H1 (cell line): ENCODE measurements at regions not wholly inside any gene's neighbourhood (a gene's known extent, or its start where the extent isn't known, plus 50 kb on each side); places are given as distances from the start of the nearest gene placed in this dataset.
A peak's percentile ranks its signal among the peaks of the same experiment; 100 is the strongest.

Source experiments
- CTCF ChIA-PET: fragments of 300-600 bp; sonication (Branson Sonifier 250); formaldehyde crosslinking; loops from one replicate; lab custom pipeline; 2021; ENCODE audit not compliant: partially characterized antibody; lab: Charles Lee
- POLR2A ChIA-PET: fragments of 300-600 bp; sonication (Branson Sonifier 250); formaldehyde crosslinking; loops from one replicate; lab custom pipeline; 2021; ENCODE audit warnings: inconsistent platforms; ENCODE audit not compliant: partially characterized antibody; lab: Charles Lee
- DNase-seq, 2 experiments: peaks; one replicate each; pipeline versions ENCODE4 v3.0.0 to v3.0.0-alpha.2; 2010 to 2022; ENCODE audit warnings: low spot score in 2 of 2, low read depth in 1 of 2, mixed read lengths in 1 of 2
- FAIRE-seq: peaks from 2 replicates; lab custom pipeline; 2011; peaks lifted over from hg19 to GRCh38; lab: Jason Lieb, UNC
- H2AFZ ChIP-seq: 2 replicates; pipeline ENCODE4 v1.8.1; 2012; ENCODE audit warnings: low read length, inconsistent platforms
- H2AK5ac ChIP-seq: 2 replicates; pipeline ENCODE4 v1.6.1; 2013; ENCODE audit warnings: low read depth, low read length
- H2BK120ac ChIP-seq: replicated peaks from 2 replicates; pipeline ENCODE3; 2013; ENCODE audit warnings: low read depth, low read length, inconsistent platforms
- H2BK12ac ChIP-seq: 2 replicates; pipeline ENCODE4 v1.6.1; 2013; ENCODE audit warnings: low read depth, low read length
- H2BK15ac ChIP-seq: 2 replicates; pipeline ENCODE4 v1.6.1; 2013; ENCODE audit warnings: low read length
- H2BK20ac ChIP-seq: 2 replicates; pipeline ENCODE4 v1.6.1; 2013; ENCODE audit warnings: low read length
- H2BK5ac ChIP-seq: 2 replicates; pipeline ENCODE4 v1.6.1; 2013; ENCODE audit warnings: low read depth, low read length
- H3K14ac ChIP-seq: 2 replicates; pipeline ENCODE4 v1.6.1; 2013; ENCODE audit warnings: inconsistent platforms; ENCODE audit not compliant: insufficient read length
- H3K18ac ChIP-seq: 2 replicates; pipeline ENCODE4 v1.6.1; 2013; ENCODE audit warnings: low read length; ENCODE audit errors: extremely low read depth
- H3K23ac ChIP-seq: 2 replicates; pipeline ENCODE4 v1.6.1; 2013; ENCODE audit warnings: inconsistent platforms; ENCODE audit not compliant: insufficient read length
- H3K23me2 ChIP-seq: 2 replicates; pipeline ENCODE4 v1.6.1; 2013; ENCODE audit warnings: low read depth, low read length
- H3K27ac ChIP-seq: 2 replicates; pipeline ENCODE4 v1.6.1; 2011; ENCODE audit warnings: low read depth, low read length, inconsistent platforms
- H3K27me3 ChIP-seq, 4 experiments: replicated peaks in 1 of 4; 1 replicate in 1 of 4; 2 replicates in 3 of 4; pipeline versions ENCODE4 v1.6.1 to v1.8.1; 2011 to 2013; ENCODE audit warnings: low read length in 3 of 4, mild to moderate bottlenecking in 3 of 4, inconsistent platforms in 2 of 4, mixed read lengths in 2 of 4, moderate library complexity in 1 of 4; ENCODE audit not compliant: control insufficient read depth in 3 of 4, insufficient read depth in 3 of 4; ENCODE audit errors: extremely low read depth in 1 of 4
- H3K36me3 ChIP-seq, 4 experiments: 2 replicates each; pipeline versions ENCODE4 v1.6.1 to v1.8.1; 2011 to 2013; ENCODE audit warnings: mild to moderate bottlenecking in 4 of 4, low read length in 3 of 4, moderate library complexity in 2 of 4, control low read depth in 1 of 4, inconsistent platforms in 1 of 4; ENCODE audit not compliant: insufficient read depth in 4 of 4, control insufficient read depth in 2 of 4
- H3K4ac ChIP-seq: replicated peaks from 2 replicates; pipeline ENCODE3; 2013; ENCODE audit warnings: low read length, low read depth, mixed read lengths, inconsistent platforms; ENCODE audit not compliant: insufficient read length
- H3K4me1 ChIP-seq, 4 experiments: replicated peaks in 1 of 4; 1 replicate in 1 of 4; 2 replicates in 3 of 4; pipeline versions ENCODE4 v1.6.1 to v1.8.1; 2011 to 2013; ENCODE audit warnings: low read length in 3 of 4, inconsistent platforms in 2 of 4, mixed read lengths in 1 of 4; ENCODE audit not compliant: insufficient read depth in 4 of 4, control insufficient read depth in 3 of 4
- H3K4me2 ChIP-seq, 2 experiments: 2 replicates each; pipeline versions ENCODE4 v1.6.1 to v1.8.1; 2011 to 2013; ENCODE audit warnings: low read depth in 2 of 2, low read length in 2 of 2, control low read depth in 1 of 2, inconsistent platforms in 1 of 2, mild to moderate bottlenecking in 1 of 2; ENCODE audit not compliant: insufficient read depth in 1 of 2
- H3K4me3 ChIP-seq, 4 experiments: fragments of 200-600, 300-600 bp in 1 of 4; sonication (generic), shearing (Covaris generic), sonication (Bioruptor Twin) in 1 of 4; 2 replicates each; pipeline versions ENCODE4 v1.5.1 to v1.8.1; 2011 to 2016; ENCODE audit warnings: low read length in 4 of 4, low read depth in 3 of 4, control low read depth in 2 of 4, inconsistent platforms in 2 of 4, mild to moderate bottlenecking in 2 of 4, mixed read lengths in 1 of 4, moderate library complexity in 1 of 4; ENCODE audit not compliant: insufficient read depth in 2 of 4; ENCODE audit errors: extremely low read depth in 1 of 4
- H3K56ac ChIP-seq: replicated peaks from 2 replicates; pipeline ENCODE3; 2013; ENCODE audit warnings: low read depth, mild to moderate bottlenecking, mixed read lengths, low read length, inconsistent platforms; ENCODE audit not compliant: insufficient read length
- H3K79me1 ChIP-seq: 2 replicates; pipeline ENCODE4 v1.6.1; 2013; ENCODE audit warnings: low read depth, low read length, control low read depth
- H3K79me2 ChIP-seq, 2 experiments: 2 replicates each; pipeline versions ENCODE4 v1.6.1 to v1.8.1; 2012 to 2013; ENCODE audit warnings: low read length in 2 of 2, mild to moderate bottlenecking in 2 of 2, inconsistent platforms in 1 of 2; ENCODE audit not compliant: insufficient read depth in 2 of 2, control insufficient read depth in 1 of 2
- H3K9ac ChIP-seq, 4 experiments: replicated peaks in 1 of 4; 1 replicate in 1 of 4; 2 replicates in 3 of 4; pipeline versions ENCODE4 v1.6.1 to v1.8.1; 2011 to 2013; ENCODE audit warnings: low read depth in 3 of 4, low read length in 3 of 4, control low read depth in 2 of 4, mild to moderate bottlenecking in 2 of 4, moderate library complexity in 2 of 4, inconsistent platforms in 1 of 4; ENCODE audit errors: extremely low read depth in 1 of 4
- H3K9me3 ChIP-seq, 2 experiments: 2 replicates each; pipeline versions ENCODE4 v1.6.1 to v1.8.1; 2012 to 2013; ENCODE audit warnings: mild to moderate bottlenecking in 2 of 2, moderate library complexity in 2 of 2, control low read depth in 1 of 2, inconsistent platforms in 1 of 2, low read depth in 1 of 2, low read length in 1 of 2, mixed read lengths in 1 of 2; ENCODE audit not compliant: insufficient read depth in 2 of 2
- H4K20me1 ChIP-seq, 2 experiments: replicated peaks in 1 of 2; 2 replicates each; pipeline versions ENCODE3 to v1.8.1; 2011 to 2013; ENCODE audit warnings: inconsistent platforms in 2 of 2, low read length in 2 of 2, mild to moderate bottlenecking in 1 of 2; ENCODE audit not compliant: insufficient read depth in 2 of 2, control insufficient read depth in 1 of 2
- H4K5ac ChIP-seq: 2 replicates; pipeline ENCODE4 v1.6.1; 2013; ENCODE audit warnings: low read length, low read depth, mixed read lengths, inconsistent platforms; ENCODE audit not compliant: insufficient read length
- H4K8ac ChIP-seq: 2 replicates; pipeline ENCODE4 v1.8.0; 2013; ENCODE audit warnings: mild to moderate bottlenecking, moderate library complexity, low read length, inconsistent platforms; ENCODE audit not compliant: insufficient read depth; ENCODE audit errors: extremely low read depth
- H4K91ac ChIP-seq: replicated peaks from 2 replicates; pipeline ENCODE3; 2013; ENCODE audit warnings: low read length, mixed read lengths, inconsistent platforms; ENCODE audit not compliant: insufficient read length
- ASH2L ChIP-seq: fragments of 200-600, 300-600 bp; sonication (generic); IDR thresholded peaks from one replicate; pipeline ENCODE4 v1.7.1; 2017; ENCODE audit warnings: low read length
- CTBP2 ChIP-seq: IDR thresholded peaks from 2 replicates; pipeline ENCODE4 v1.7.0; 2011; ENCODE audit warnings: borderline replicate concordance, mild to moderate bottlenecking, moderate library complexity, mixed read lengths, low read length; ENCODE audit not compliant: insufficient read depth, insufficient read length
- E2F6 ChIP-seq: IDR thresholded peaks from 2 replicates; pipeline ENCODE4 v1.6.1; 2012; ENCODE audit warnings: inconsistent platforms
- EP300 ChIP-seq, 2 experiments: IDR thresholded peaks; 1 replicate in 1 of 2; 2 replicates in 1 of 2; pipeline ENCODE4 v1.6.1; 2011 to 2012; ENCODE audit warnings: low read depth in 2 of 2, low read length in 2 of 2, mild to moderate bottlenecking in 2 of 2, borderline replicate concordance in 1 of 2, inconsistent platforms in 1 of 2, moderate library complexity in 1 of 2
- HDAC6 ChIP-seq: IDR thresholded peaks from one replicate; pipeline ENCODE4 v1.7.1; 2012; ENCODE audit warnings: low read depth, mild to moderate bottlenecking, inconsistent platforms, low read length, moderate library complexity
- KDM1A ChIP-seq: fragments of 200-600, 300-600 bp; sonication (generic); IDR thresholded peaks from 2 replicates; pipeline ENCODE4 v1.7.1; 2016; ENCODE audit warnings: mild to moderate bottlenecking, low read length, borderline replicate concordance
- MAFK ChIP-seq: IDR thresholded peaks from 2 replicates; pipeline ENCODE4 v1.6.1; 2012; ENCODE audit warnings: low read depth, mild to moderate bottlenecking, improper control_type of control experiment, low read length
- POLR2AphosphoS5 ChIP-seq: IDR thresholded peaks from 2 replicates; pipeline ENCODE4 v1.6.1; 2011; ENCODE audit warnings: low read depth, low read length
- RXRA ChIP-seq: IDR thresholded peaks from 2 replicates; pipeline ENCODE4 v1.6.1; 2011; ENCODE audit warnings: low read depth, mild to moderate bottlenecking, low read length, moderate library complexity; ENCODE audit not compliant: insufficient read depth
- SAP30 ChIP-seq: fragments of 300-600 bp; sonication (generic); IDR thresholded peaks from 2 replicates; pipeline ENCODE4 v1.7.1; 2012; ENCODE audit warnings: low read length, moderate library complexity, mild to moderate bottlenecking, inconsistent platforms; ENCODE audit not compliant: insufficient read depth, insufficient replicate concordance
- YY1 ChIP-seq: IDR thresholded peaks from 2 replicates; pipeline ENCODE4 v1.6.1; 2011; ENCODE audit warnings: low read depth, mild to moderate bottlenecking, low read length
- whole genome bisulfite sequencing, 2 experiments: shearing (Covaris generic) in 1 of 2; methylation state at CpG; one replicate each; pipeline versions ENCODE4 v1.1.6 to v1.1.7; 2013 to 2015; ENCODE audit warnings: low lambda C conversion rate in 2 of 2, mixed read lengths in 2 of 2, inconsistent platforms in 1 of 2, low coverage in 1 of 2, missing lambda C conversion rate in 1 of 2; ENCODE audit not compliant: insufficient replicate concordance in 2 of 2, insufficient coverage in 1 of 2, insufficient read length in 1 of 2; ENCODE audit errors: extremely low coverage in 1 of 2, missing lambda C conversion rate in 1 of 2; 5-methylcytosine and 5-hydroxymethylcytosine counted together
- TF ChIP-seq, protein P1 (sequence below): IDR thresholded peaks from 2 replicates; pipeline ENCODE4 v1.6.1; 2011; ENCODE audit warnings: low read length, improper control_type of control experiment

DNA sequence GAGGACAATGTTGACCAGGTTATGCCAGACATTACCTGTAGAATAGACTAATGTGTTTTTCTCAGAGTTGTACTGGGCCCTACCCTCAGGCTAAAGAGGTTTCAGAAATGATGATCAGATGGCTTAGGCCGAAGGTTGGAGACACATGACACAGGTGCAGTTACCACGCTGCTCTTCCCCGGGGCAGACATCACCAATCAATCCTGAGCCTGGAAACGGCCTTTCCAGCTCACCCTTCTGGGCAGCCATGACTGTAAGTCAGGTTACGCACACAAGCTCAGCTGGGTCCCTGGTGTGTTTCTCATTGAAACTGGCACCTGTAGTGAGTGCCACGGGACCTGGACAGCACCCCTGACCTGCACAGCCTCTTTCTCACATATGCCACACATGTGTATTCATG is 299.3 kb downstream of the UQCRFS1 start:
- H2AFZ ChIP-seq: no peak overlapping the region
- no peaks in the 10 kb centered on the region for H3K27me3 ChIP-seq
- no peaks in the 10 kb centered on the region for H3K9me3 ChIP-seq
- H3K23me2 ChIP-seq: no peaks in the 10 kb centered on the region
- H3K36me3 ChIP-seq: no peaks in the 10 kb centered on the region
- no peak overlapping the region for H3K23ac ChIP-seq
- no peak overlapping the region for H2BK120ac ChIP-seq
- H3K79me1 ChIP-seq: no peaks in the 10 kb centered on the region
- 0 out of 2 replicates have a peak overlapping the region, but pooled peaks have one; percentile 16 for H2BK15ac ChIP-seq
- FAIRE-seq: no peak
- H4K5ac ChIP-seq: no peak overlapping the region
- no peak overlapping the region for H3K27ac ChIP-seq
- H2BK5ac ChIP-seq: no peak overlapping the region
- H3K56ac ChIP-seq: no peak overlapping the region
- H3K14ac ChIP-seq: no peak overlapping the region
- H3K4ac ChIP-seq: no peak overlapping the region
- no peak for DNase-seq
- no peak overlapping the region for H2AK5ac ChIP-seq
- H2BK20ac ChIP-seq: no peak overlapping the region
- no peaks in the 10 kb centered on the region for H4K20me1 ChIP-seq
- 88% methylated on average over 6 of the region's 6 CpGs; no CpG with 5 or more reads in 1 of the 2 experiments for WGBS, 2 experiments
- no peak overlapping the region for H3K4me3 ChIP-seq
- H3K4me2 ChIP-seq: no peak overlapping the region
- no peak overlapping the region for H3K18ac ChIP-seq
- H3K4me1 ChIP-seq: no peaks in the 10 kb centered on the region; a peak in 1 of 7 replicates
- ChIA-PET CTCF (interaction anchor here (0.6 to 2.0 kb wide), 3 partner anchors 12 to 35 kb away, joined by 3 to 6 read pairs (median 4); no protein-coding TSS in a partner anchor), POLR2A (no interaction called here)
- no peak overlapping the region for H4K91ac ChIP-seq
- H4K8ac ChIP-seq: no peak overlapping the region
- no peak overlapping the region for H3K9ac ChIP-seq
- no peak overlapping the region for H2BK12ac ChIP-seq
- H3K79me2 ChIP-seq: no peaks in the 10 kb centered on the region
- no peak for TF ChIP-seq CTBP2
- no peak for TF ChIP-seq KDM1A
- no peak for TF ChIP-seq RXRA
- no peak for TF ChIP-seq HDAC6
- no peak for TF ChIP-seq SAP30
- no peak for TF ChIP-seq E2F6
- no peak for TF ChIP-seq ASH2L
- TF ChIP-seq MAFK: no peak
- no peak for TF ChIP-seq POLR2AphosphoS5
- TF ChIP-seq, protein P1, sequence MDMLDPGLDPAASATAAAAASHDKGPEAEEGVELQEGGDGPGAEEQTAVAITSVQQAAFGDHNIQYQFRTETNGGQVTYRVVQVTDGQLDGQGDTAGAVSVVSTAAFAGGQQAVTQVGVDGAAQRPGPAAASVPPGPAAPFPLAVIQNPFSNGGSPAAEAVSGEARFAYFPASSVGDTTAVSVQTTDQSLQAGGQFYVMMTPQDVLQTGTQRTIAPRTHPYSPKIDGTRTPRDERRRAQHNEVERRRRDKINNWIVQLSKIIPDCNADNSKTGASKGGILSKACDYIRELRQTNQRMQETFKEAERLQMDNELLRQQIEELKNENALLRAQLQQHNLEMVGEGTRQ: no peak
- TF ChIP-seq YY1: no peak
- TF ChIP-seq EP300 (IDR thresholded peaks at IDR 0.05; ENCODE audit: borderline replicate concordance in 1 of 2, low read depth in 2 of 2, low read length in 2 of 2): no peak
